GM12878 (cell line): ENCODE measurements at regions not wholly inside any gene's neighbourhood (a gene's known extent, or its start where the extent isn't known, plus 50 kb on each side); places are given as distances from the start of the nearest gene placed in this dataset.
"Not testable (repeated sequence)": the region's sequence is repeated elsewhere in the genome, so short reads cannot be mapped to it uniquely, and the experiment has no call there.

ENCODE experiments used
- ATAC-seq: fragments of 200-7000 bp; cut with Tn5 transposase; 3 replicates; pipeline ENCODE4 v1.9.1; 2020; ENCODE audit warnings: mild to moderate bottlenecking, moderate library complexity
- BruUV-seq: library from RNA; stranded (reverse); fragments of 400-500 nt; replicated peaks from 2 replicates; lab custom pipeline; 2021; lab: Mats Ljungman, UMichigan
- CTCF ChIA-PET: fragments of 300-600 bp; sonication (Branson Sonifier 250); formaldehyde crosslinking; extraction: SDS; loops from one replicate; lab custom pipeline; 2021; ENCODE audit warnings: inconsistent platforms; lab: Yijun Ruan, JAX
- POLR2A ChIA-PET: fragments of 350-600 bp; formaldehyde crosslinking; extraction: SDS; loops from one replicate; lab custom pipeline; 2021; ENCODE audit warnings: inconsistent platforms; lab: Charles Lee
- RAD21 ChIA-PET: fragments of 300-600 bp; sonication (Branson Sonifier 250); formaldehyde crosslinking; loops from one replicate; lab custom pipeline; 2023; ENCODE audit warnings: antibody characterized with exemption; ENCODE audit not compliant: unreplicated experiment; lab: Charles Lee
- SMC1A ChIA-PET: fragments of 300-600 bp; sonication (Branson Sonifier 250); formaldehyde crosslinking; loops from one replicate; lab custom pipeline; 2023; ENCODE audit not compliant: unreplicated experiment, uncharacterized antibody; lab: Charles Lee
- DNase-seq: peaks from one replicate; pipeline ENCODE4 v3.0.0-alpha.2; 2011; ENCODE audit warnings: low read depth, low spot score
- FAIRE-seq: peaks from 3 replicates; lab custom pipeline; 2011; peaks lifted over from hg19 to GRCh38; lab: Jason Lieb, UNC
- H2AFZ ChIP-seq: 2 replicates; pipeline ENCODE4 v1.6.0; 2011; ENCODE audit warnings: low read depth, low read length, control low read depth; ENCODE audit not compliant: control insufficient read depth
- H3K27ac ChIP-seq: 2 replicates; pipeline ENCODE4 v1.5.1; 2011; ENCODE audit warnings: control low read depth; ENCODE audit not compliant: control insufficient read depth, insufficient read depth
- H3K27me3 ChIP-seq, 2 experiments: replicated peaks in 1 of 2; 2 replicates each; pipeline versions ENCODE4 v1.6.0 to v1.6.1; 2011; ENCODE audit warnings: low read length in 1 of 2; ENCODE audit not compliant: control insufficient read depth in 2 of 2, insufficient read depth in 2 of 2
- H3K36me3 ChIP-seq, 2 experiments: 2 replicates each; pipeline ENCODE4 v1.5.1; 2011; ENCODE audit warnings: low read length in 1 of 2; ENCODE audit not compliant: control insufficient read depth in 2 of 2, insufficient read depth in 2 of 2
- H3K4me1 ChIP-seq: 2 replicates; pipeline ENCODE4 v1.6.1; 2011; ENCODE audit warnings: mild to moderate bottlenecking, low read length, moderate library complexity, mixed read lengths; ENCODE audit not compliant: control insufficient read depth, insufficient read depth
- H3K4me2 ChIP-seq: 2 replicates; pipeline ENCODE4 v1.6.0; 2011; ENCODE audit warnings: control low read depth; ENCODE audit not compliant: control insufficient read depth, insufficient read depth
- H3K4me3 ChIP-seq: fragments of 200-600 bp; sonication (generic); 2 replicates; pipeline ENCODE4 v1.5.1; 2016
- H3K79me2 ChIP-seq: 2 replicates; pipeline ENCODE4 v1.6.0; 2011; ENCODE audit warnings: low read length; ENCODE audit not compliant: control insufficient read depth, insufficient read depth
- H3K9ac ChIP-seq: 2 replicates; pipeline ENCODE4 v1.8.0; 2011; ENCODE audit warnings: low read length, control low read depth, mixed read lengths; ENCODE audit not compliant: control insufficient read depth, insufficient read depth
- H3K9me3 ChIP-seq: replicated peaks from 3 replicates; pipeline ENCODE4 v1.5.1; 2011; ENCODE audit warnings: mild to moderate bottlenecking, low read length; ENCODE audit not compliant: control insufficient read depth, insufficient read depth
- H4K20me1 ChIP-seq: 2 replicates; pipeline ENCODE4 v1.6.0; 2011; ENCODE audit not compliant: control insufficient read depth, insufficient read depth
- BACH1 ChIP-seq: fragments of 450-650 bp; IDR thresholded peaks from 2 replicates; pipeline ENCODE4 v1.6.1; 2017; ENCODE audit warnings: mild to moderate bottlenecking, borderline replicate concordance
- BCL11A ChIP-seq: IDR thresholded peaks from 2 replicates; pipeline ENCODE4 v1.6.1; 2011; ENCODE audit warnings: low read depth, low read length
- CREB1 ChIP-seq: IDR thresholded peaks from 2 replicates; pipeline ENCODE4 v1.6.1; 2012; ENCODE audit warnings: low read depth, mild to moderate bottlenecking, inconsistent platforms
- WGBS: methylation state at CpG from one replicate; pipeline ENCODE4 v1.1.6; 2016; ENCODE audit warnings: low lambda C conversion rate; ENCODE audit not compliant: insufficient replicate concordance, insufficient coverage; ENCODE audit errors: missing lambda C conversion rate; 5-methylcytosine and 5-hydroxymethylcytosine counted together
- in situ Hi-C: fragments of 300-500 bp; cut with MboI; formaldehyde crosslinking; loops from 9 replicates; pipeline ENCODE4 v1.14.3; 2018; ENCODE audit warnings: mixed read lengths
- intact Hi-C: fragments of 100-400 bp; cut with micrococcal nuclease; formaldehyde crosslinking; loops from one replicate; pipeline ENCODE4 v1.14.2; 2022; ENCODE audit not compliant: unreplicated experiment
- TF ChIP-seq, protein P1 (sequence below), 3 experiments: IDR thresholded peaks in 2 of 3; conservative IDR thresholded peaks in 1 of 3; 2 replicates each; pipeline ENCODE4 v1.5.1; 2011; ENCODE audit warnings: low read depth in 3 of 3, low read length in 3 of 3, mild to moderate bottlenecking in 3 of 3, control low read depth in 2 of 3, moderate library complexity in 2 of 3, inconsistent platforms in 1 of 3, mixed read lengths in 1 of 3; ENCODE audit not compliant: control insufficient read depth in 2 of 3, insufficient read depth in 1 of 3; ENCODE audit errors: extremely low read depth in 1 of 3

DNA sequence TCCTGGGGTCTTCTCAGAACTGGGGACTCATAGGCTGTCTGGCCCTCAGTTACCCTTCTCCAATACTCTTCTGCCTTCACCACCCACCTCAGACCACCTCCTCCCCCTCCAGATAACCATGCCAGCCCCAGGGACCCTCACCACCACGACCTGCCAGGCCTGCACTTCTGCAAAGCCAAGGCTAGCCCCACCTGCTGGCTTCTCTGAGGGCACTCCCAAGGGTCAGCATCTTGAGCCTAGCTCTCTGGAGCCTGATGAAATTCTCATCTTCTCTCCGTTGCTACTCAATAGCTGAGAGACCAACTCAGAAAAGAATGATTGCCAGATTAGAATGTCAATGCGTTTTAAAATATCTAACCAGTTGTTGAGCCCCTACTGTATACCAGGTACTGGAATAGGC lies 56.1 kb upstream of the LYRM9 start:
- no peak overlapping the region for H2AFZ ChIP-seq
- in situ Hi-C loops (no loop called here), intact Hi-C loops (loop anchor here (5.0 kb wide), 1 partner anchor 57 kb away; the partner anchor contains the start of gene LYRM9)
- no peak for DNase-seq
- POLR2A ChIA-PET, result interaction anchor here (1.1 kb wide), 1 partner anchor 26 kb away, joined by 7 read pairs; no protein-coding TSS in a partner anchor
- no peak overlapping the region for H3K27ac ChIP-seq
- H3K36me3 ChIP-seq, result no peaks in the 10 kb centered on the region
- no peak overlapping the region for H3K4me3 ChIP-seq
- no peaks in the 10 kb centered on the region for H4K20me1 ChIP-seq
- RAD21 ChIA-PET, result no interaction called here
- no peaks in the 10 kb centered on the region for H3K79me2 ChIP-seq
- no peaks in the 10 kb centered on the region for H3K9me3 ChIP-seq
- BruUV-seq, result no TSS peak
- H3K4me2 ChIP-seq, result no peak overlapping the region
- no peak for FAIRE-seq
- H3K4me1 ChIP-seq, result peaks cover 7% of the 10 kb centered on the region; the same call in 1 of the 2 replicates
- no peaks in the 10 kb centered on the region for H3K27me3 ChIP-seq
- TF ChIP-seq CREB1 (no peak), BCL11A (no peak), BACH1 (no peak)
- TF ChIP-seq, protein P1, sequence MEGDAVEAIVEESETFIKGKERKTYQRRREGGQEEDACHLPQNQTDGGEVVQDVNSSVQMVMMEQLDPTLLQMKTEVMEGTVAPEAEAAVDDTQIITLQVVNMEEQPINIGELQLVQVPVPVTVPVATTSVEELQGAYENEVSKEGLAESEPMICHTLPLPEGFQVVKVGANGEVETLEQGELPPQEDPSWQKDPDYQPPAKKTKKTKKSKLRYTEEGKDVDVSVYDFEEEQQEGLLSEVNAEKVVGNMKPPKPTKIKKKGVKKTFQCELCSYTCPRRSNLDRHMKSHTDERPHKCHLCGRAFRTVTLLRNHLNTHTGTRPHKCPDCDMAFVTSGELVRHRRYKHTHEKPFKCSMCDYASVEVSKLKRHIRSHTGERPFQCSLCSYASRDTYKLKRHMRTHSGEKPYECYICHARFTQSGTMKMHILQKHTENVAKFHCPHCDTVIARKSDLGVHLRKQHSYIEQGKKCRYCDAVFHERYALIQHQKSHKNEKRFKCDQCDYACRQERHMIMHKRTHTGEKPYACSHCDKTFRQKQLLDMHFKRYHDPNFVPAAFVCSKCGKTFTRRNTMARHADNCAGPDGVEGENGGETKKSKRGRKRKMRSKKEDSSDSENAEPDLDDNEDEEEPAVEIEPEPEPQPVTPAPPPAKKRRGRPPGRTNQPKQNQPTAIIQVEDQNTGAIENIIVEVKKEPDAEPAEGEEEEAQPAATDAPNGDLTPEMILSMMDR (IDR thresholded peaks at IDR 0.05 in 2 of 3, conservative IDR thresholded peaks at IDR 0.05 in 1 of 3; ENCODE audit: control insufficient read depth in 2 of 3, extremely low read depth in 1 of 3, insufficient read depth in 1 of 3, low read depth in 3 of 3, low read length in 3 of 3), result peak in 1 of 3 experiments; percentile 9; a peak in 1 of 6 replicates
- SMC1A ChIA-PET, result interaction anchor here (1.5 kb wide), 1 partner anchor 51 kb away, joined by 3 read pairs; no protein-coding TSS in a partner anchor
- ATAC-seq, result no peak
- H3K9ac ChIP-seq, result no peak overlapping the region
- CTCF ChIA-PET, result no interaction called here
- WGBS, result 25% methylated on average over 3 of the region's 3 CpGs

DNA sequence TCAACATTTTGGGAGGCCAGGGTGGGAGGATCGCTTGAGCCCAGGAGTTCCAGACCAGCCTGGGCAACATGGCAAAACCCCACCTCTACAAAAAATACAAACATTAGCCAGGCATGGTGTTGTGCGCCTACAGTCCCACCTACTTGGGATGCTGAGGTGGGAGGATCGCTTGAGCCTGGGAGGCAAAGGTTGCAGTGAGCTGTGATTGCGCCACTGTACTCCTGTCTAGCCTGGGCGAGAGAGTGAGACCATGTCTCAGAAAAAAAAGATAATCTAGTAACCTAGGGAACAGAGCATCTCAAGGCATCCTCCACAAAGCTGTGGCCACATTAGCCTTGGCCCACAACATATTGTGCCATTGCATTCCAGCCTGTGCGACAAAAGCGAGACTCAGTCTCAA lies 57.1 kb upstream of the LYRM9 start:
- H3K4me1 ChIP-seq, H3K4me2 ChIP-seq, H3K79me2 ChIP-seq, H3K36me3 ChIP-seq, H2AFZ ChIP-seq, RAD21 ChIA-PET, POLR2A ChIA-PET, intact Hi-C loops, H3K27ac ChIP-seq, CTCF ChIA-PET, H3K27me3 ChIP-seq, H3K9ac ChIP-seq, FAIRE-seq, BruUV-seq, H3K9me3 ChIP-seq, ATAC-seq, DNase-seq, in situ Hi-C loops, H4K20me1 ChIP-seq, H3K4me3 ChIP-seq: not testable (repeated sequence)
- WGBS, result 73% methylated on average over 7 of the region's 7 CpGs
- SMC1A ChIA-PET, result interaction anchor here (1.5 kb wide), 1 partner anchor 52 kb away, joined by 3 read pairs; no protein-coding TSS in a partner anchor
